Astrocyte (in vitro differentiated cells and primary cell): ENCODE measurements at regions not wholly inside any gene's neighbourhood (a gene's known extent, or its start where the extent isn't known, plus 50 kb on each side); places are given as distances from the start of the nearest gene placed in this dataset.
"Not testable (repeated sequence)": the region's sequence is repeated elsewhere in the genome, so short reads cannot be mapped to it uniquely, and the experiment has no call there.

Source experiments
- DNase-seq: peaks from one replicate; pipeline ENCODE4 v3.0.0-alpha.2; 2010; ENCODE audit warnings: low read depth
- FAIRE-seq: peaks from 2 replicates; lab custom pipeline; 2011; peaks lifted over from hg19 to GRCh38; lab: Jason Lieb, UNC
- H2AFZ ChIP-seq: 2 replicates; pipeline ENCODE4 v1.6.0; 2012; ENCODE audit warnings: low read depth, low read length, inconsistent platforms
- H3K27ac ChIP-seq: 2 replicates; pipeline ENCODE4 v1.5.1; 2011; ENCODE audit warnings: low read depth, low read length, inconsistent platforms
- H3K27me3 ChIP-seq: 2 replicates; pipeline ENCODE4 v1.6.0; 2011; ENCODE audit warnings: low read length, inconsistent platforms; ENCODE audit not compliant: insufficient read depth
- H3K36me3 ChIP-seq: 2 replicates; pipeline ENCODE4 v1.5.1; 2011; ENCODE audit warnings: low read length, inconsistent platforms; ENCODE audit not compliant: insufficient read depth
- H3K4me1 ChIP-seq: 2 replicates; pipeline ENCODE4 v1.5.1; 2011; ENCODE audit warnings: low read length, inconsistent platforms; ENCODE audit not compliant: insufficient read depth
- H3K4me2 ChIP-seq: 2 replicates; pipeline ENCODE4 v1.6.0; 2012; ENCODE audit warnings: low read length, inconsistent platforms
- H3K4me3 ChIP-seq: 2 replicates; pipeline ENCODE4 v1.5.1; 2011; ENCODE audit warnings: low read depth, mild to moderate bottlenecking, low read length, inconsistent platforms; ENCODE audit not compliant: insufficient read depth
- H3K79me2 ChIP-seq: 2 replicates; pipeline ENCODE4 v1.6.0; 2012; ENCODE audit warnings: mild to moderate bottlenecking, low read length, inconsistent platforms; ENCODE audit not compliant: insufficient read depth
- H3K9ac ChIP-seq: 2 replicates; pipeline ENCODE4 v1.6.0; 2012; ENCODE audit warnings: mild to moderate bottlenecking, low read length, inconsistent platforms
- H3K9me3 ChIP-seq: 2 replicates; pipeline ENCODE4 v1.5.1; 2012; ENCODE audit warnings: low read depth, mild to moderate bottlenecking, low read length, inconsistent platforms; ENCODE audit not compliant: insufficient read depth
- H4K20me1 ChIP-seq: 2 replicates; pipeline ENCODE4 v1.6.0; 2012; ENCODE audit warnings: low read length, inconsistent platforms; ENCODE audit not compliant: insufficient read depth
- H3K27ac Mint-ChIP-seq: one replicate; pipeline ENCODE4 v1.8.0; 2021; ENCODE audit warnings: mild to moderate bottlenecking, mixed read lengths; ENCODE audit not compliant: unreplicated experiment
- H3K27me3 Mint-ChIP-seq: one replicate; pipeline ENCODE4 v1.8.0; 2021; ENCODE audit warnings: low read depth, mixed read lengths; ENCODE audit not compliant: unreplicated experiment
- H3K36me3 Mint-ChIP-seq: one replicate; pipeline ENCODE4 v1.8.0; 2021; ENCODE audit warnings: low read depth, mixed read lengths; ENCODE audit not compliant: unreplicated experiment
- H3K4me1 Mint-ChIP-seq: one replicate; pipeline ENCODE4 v1.8.0; 2021; ENCODE audit warnings: low read depth, mixed read lengths; ENCODE audit not compliant: unreplicated experiment
- H3K4me3 Mint-ChIP-seq: one replicate; pipeline ENCODE4 v1.8.0; 2021; ENCODE audit warnings: mild to moderate bottlenecking, moderate library complexity, mixed read lengths; ENCODE audit not compliant: unreplicated experiment
- H3K9me3 Mint-ChIP-seq: one replicate; pipeline ENCODE4 v1.8.0; 2021; ENCODE audit warnings: mild to moderate bottlenecking, mixed read lengths; ENCODE audit not compliant: unreplicated experiment
- EZH2 ChIP-seq: IDR thresholded peaks from 2 replicates; pipeline ENCODE4 v1.6.1; 2012; ENCODE audit warnings: mild to moderate bottlenecking, low read length, inconsistent platforms; ENCODE audit not compliant: insufficient read depth
- TF ChIP-seq, protein P1 (sequence below): IDR thresholded peaks from 2 replicates; pipeline ENCODE4 v1.5.1; 2011; ENCODE audit warnings: low read depth, mild to moderate bottlenecking, inconsistent platforms, low read length, moderate library complexity; ENCODE audit not compliant: insufficient read depth

DNA sequence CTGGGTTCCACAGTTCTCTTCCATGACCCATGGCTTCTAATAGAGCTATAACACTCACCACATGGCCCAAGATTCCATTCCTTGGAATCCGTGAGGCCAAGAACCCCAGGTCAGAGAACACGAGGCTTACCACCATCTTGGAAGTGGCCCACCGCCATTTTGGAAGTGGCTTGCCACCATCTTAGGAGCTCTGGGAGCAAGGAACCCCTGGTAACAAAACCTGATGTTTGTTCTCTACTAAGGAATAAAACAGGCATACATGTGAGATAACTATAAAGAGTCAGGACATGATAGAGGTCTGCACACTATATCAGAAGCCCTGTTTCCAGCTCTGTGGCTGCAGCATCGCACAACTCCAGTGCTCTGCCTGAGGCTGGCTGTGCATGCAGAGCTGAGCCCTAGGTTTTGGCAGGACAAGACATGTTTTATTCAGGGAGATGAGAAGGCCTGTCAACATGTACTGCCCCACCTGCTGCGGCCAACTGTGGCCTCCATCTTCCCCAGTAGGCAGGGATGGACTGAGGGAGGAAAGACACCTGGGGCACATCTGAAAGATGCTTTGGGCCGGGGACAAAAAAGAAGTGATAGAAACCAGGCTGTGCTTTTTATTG is 344.9 kb downstream of the DAD1 start:
- Histone ChIP-seq H3K79me2 (no peaks in the 10 kb centered on the region), H3K36me3 (no peaks in the 10 kb centered on the region), H3K4me3 (no peak overlapping the region), H3K4me1 (no peaks in the 10 kb centered on the region), H2AFZ (no peak overlapping the region), H3K27me3 (no peaks in the 10 kb centered on the region), H3K9me3 (no peaks in the 10 kb centered on the region), H3K4me2 (no peak overlapping the region), H3K27ac (no peak overlapping the region), H3K9ac (no peak overlapping the region), H4K20me1 (no peaks in the 10 kb centered on the region)
- Mint-ChIP-seq H3K9me3 (peaks cover 2% of the 10 kb centered on the region), H3K4me3 (no peak overlapping the region), H3K4me1 (no peaks in the 10 kb centered on the region), H3K27me3 (peaks cover 6% of the 10 kb centered on the region), H3K27ac (no peak overlapping the region), H3K36me3 (no peaks in the 10 kb centered on the region)
- no peak for TF ChIP-seq EZH2
- TF ChIP-seq, protein P1, sequence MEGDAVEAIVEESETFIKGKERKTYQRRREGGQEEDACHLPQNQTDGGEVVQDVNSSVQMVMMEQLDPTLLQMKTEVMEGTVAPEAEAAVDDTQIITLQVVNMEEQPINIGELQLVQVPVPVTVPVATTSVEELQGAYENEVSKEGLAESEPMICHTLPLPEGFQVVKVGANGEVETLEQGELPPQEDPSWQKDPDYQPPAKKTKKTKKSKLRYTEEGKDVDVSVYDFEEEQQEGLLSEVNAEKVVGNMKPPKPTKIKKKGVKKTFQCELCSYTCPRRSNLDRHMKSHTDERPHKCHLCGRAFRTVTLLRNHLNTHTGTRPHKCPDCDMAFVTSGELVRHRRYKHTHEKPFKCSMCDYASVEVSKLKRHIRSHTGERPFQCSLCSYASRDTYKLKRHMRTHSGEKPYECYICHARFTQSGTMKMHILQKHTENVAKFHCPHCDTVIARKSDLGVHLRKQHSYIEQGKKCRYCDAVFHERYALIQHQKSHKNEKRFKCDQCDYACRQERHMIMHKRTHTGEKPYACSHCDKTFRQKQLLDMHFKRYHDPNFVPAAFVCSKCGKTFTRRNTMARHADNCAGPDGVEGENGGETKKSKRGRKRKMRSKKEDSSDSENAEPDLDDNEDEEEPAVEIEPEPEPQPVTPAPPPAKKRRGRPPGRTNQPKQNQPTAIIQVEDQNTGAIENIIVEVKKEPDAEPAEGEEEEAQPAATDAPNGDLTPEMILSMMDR = no peak
- FAIRE-seq = no peak
- DNase-seq = no peak

DNA sequence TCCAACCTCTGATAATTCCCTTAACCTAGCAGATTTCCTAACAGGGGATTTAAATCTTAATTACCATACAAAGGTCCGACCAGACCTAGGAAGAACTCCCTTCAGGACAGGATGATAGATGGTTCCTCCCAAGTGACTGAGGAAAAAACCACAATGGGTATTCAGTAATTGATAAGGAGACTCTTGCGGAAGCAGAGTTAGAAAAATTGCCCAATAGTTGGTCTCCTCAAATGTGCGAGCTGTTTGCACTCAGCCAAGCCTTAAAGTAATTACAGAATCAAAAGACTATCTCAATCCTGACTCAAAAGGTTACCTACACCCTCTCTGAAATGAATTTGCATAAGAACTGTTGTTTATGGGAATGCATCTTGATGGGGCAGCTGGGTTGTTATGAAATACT is 350.7 kb downstream of the DAD1 start:
- not testable (repeated sequence) for H3K4me3 ChIP-seq, H3K4me3 Mint-ChIP-seq, H3K27me3 Mint-ChIP-seq, FAIRE-seq, H3K27ac Mint-ChIP-seq, H3K4me1 Mint-ChIP-seq, H3K4me2 ChIP-seq, H3K4me1 ChIP-seq, H4K20me1 ChIP-seq, H3K9me3 Mint-ChIP-seq, H3K9ac ChIP-seq, H3K9me3 ChIP-seq, H2AFZ ChIP-seq, H3K36me3 ChIP-seq, H3K79me2 ChIP-seq, H3K27ac ChIP-seq, H3K27me3 ChIP-seq, H3K36me3 Mint-ChIP-seq
- peak; percentile 51 for DNase-seq

DNA sequence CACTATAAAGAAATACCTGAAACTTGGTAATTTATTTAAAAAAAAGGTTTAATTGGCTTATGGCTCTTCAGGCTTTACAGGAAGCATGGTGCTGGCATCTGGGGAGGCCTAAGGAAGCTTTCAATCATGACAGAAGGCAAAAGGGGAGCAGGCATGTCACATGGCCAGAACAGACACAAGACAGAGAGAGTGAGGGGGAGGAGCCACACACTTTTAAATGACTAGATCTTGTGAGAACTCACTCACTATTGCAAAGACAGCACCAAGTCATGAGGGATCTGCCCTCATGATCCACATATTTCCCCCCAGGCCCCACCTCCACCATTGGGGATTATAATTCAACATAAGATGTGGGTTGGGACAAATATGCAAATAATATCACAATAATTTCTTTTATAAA is 355.6 kb downstream of the DAD1 start:
- Histone ChIP-seq H3K9me3 (no peaks in the 10 kb centered on the region), H4K20me1 (no peaks in the 10 kb centered on the region), H3K27me3 (no peaks in the 10 kb centered on the region), H2AFZ (no peak overlapping the region), H3K27ac (no peak overlapping the region), H3K4me2 (no peak overlapping the region), H3K79me2 (no peaks in the 10 kb centered on the region), H3K4me1 (no peaks in the 10 kb centered on the region), H3K9ac (no peak overlapping the region), H3K4me3 (no peak overlapping the region), H3K36me3 (no peaks in the 10 kb centered on the region)
- no peaks in the 10 kb centered on the region for H3K36me3 Mint-ChIP-seq
- FAIRE-seq (no peak), DNase-seq (no peak)
- no peak overlapping the region for H3K4me3 Mint-ChIP-seq
- TF ChIP-seq, protein P1 = no peak
- no peak for TF ChIP-seq EZH2
- H3K27ac Mint-ChIP-seq = no peak overlapping the region
- H3K9me3 Mint-ChIP-seq = peaks cover 13% of the 10 kb centered on the region
- no peaks in the 10 kb centered on the region for H3K4me1 Mint-ChIP-seq
- H3K27me3 Mint-ChIP-seq = no peaks in the 10 kb centered on the region
